HCT116 (cell line): ENCODE measurements at regions not wholly inside any gene's neighbourhood (a gene's known extent, or its start where the extent isn't known, plus 50 kb on each side); places are given as distances from the start of the nearest gene placed in this dataset.

Experiments used
- EGR1 ChIP-seq: IDR thresholded peaks from 2 replicates; pipeline ENCODE4 v1.6.1; 2012; ENCODE audit warnings: low read depth
- EZH2 ChIP-seq: fragments of 200-600 bp; sonication (generic); IDR thresholded peaks from 2 replicates; pipeline ENCODE4 v1.6.1; 2017; ENCODE audit warnings: antibody characterized with exemption, mixed run types
- EZH2phosphoT487 ChIP-seq: fragments of 200-600 bp; IDR thresholded peaks from 2 replicates; pipeline ENCODE4 v1.6.1; 2018; ENCODE audit warnings: antibody characterized with exemption, borderline replicate concordance
- POLR2A ChIP-seq: IDR thresholded peaks from 2 replicates; pipeline ENCODE4 v1.7.0; 2011; ENCODE audit warnings: borderline replicate concordance; ENCODE audit not compliant: insufficient read depth, insufficient read length; ENCODE audit errors: extremely low read depth
- POLR2AphosphoS5 ChIP-seq: IDR thresholded peaks from 2 replicates; pipeline ENCODE4 v1.6.1; 2011; ENCODE audit warnings: mild to moderate bottlenecking, low read depth, low read length, moderate library complexity
- RAD21 ChIP-seq: IDR thresholded peaks from 2 replicates; pipeline ENCODE4 v1.6.1; 2012; ENCODE audit warnings: low read depth, mild to moderate bottlenecking
- SP1 ChIP-seq: IDR thresholded peaks from 2 replicates; pipeline ENCODE4 v1.6.1; 2012; ENCODE audit warnings: low read depth
- TF ChIP-seq, protein P1 (sequence below), 3 experiments: fragments of 200-600 bp in 1 of 3; sonication (generic) in 1 of 3; IDR thresholded peaks in 2 of 3; conservative IDR thresholded peaks in 1 of 3; 2 replicates each; pipeline ENCODE4 v1.5.1; 2012 to 2017; ENCODE audit warnings: low read depth in 2 of 3, low read length in 2 of 3, antibody characterized with exemption in 1 of 3, borderline replicate concordance in 1 of 3, control low read depth in 1 of 3, mild to moderate bottlenecking in 1 of 3, mixed read lengths in 1 of 3, mixed run types in 1 of 3, moderate library complexity in 1 of 3; ENCODE audit not compliant: insufficient read depth in 1 of 3
- TF ChIP-seq, protein P2 (sequence below): IDR thresholded peaks from 2 replicates; pipeline ENCODE4 v1.6.1; 2012
- TF ChIP-seq, protein P3 (sequence below): IDR thresholded peaks from 2 replicates; pipeline ENCODE4 v1.6.1; 2012
- TF ChIP-seq, protein P4 (sequence below): IDR thresholded peaks from 2 replicates; pipeline ENCODE4 v1.6.1; 2012; ENCODE audit warnings: low read depth

DNA sequence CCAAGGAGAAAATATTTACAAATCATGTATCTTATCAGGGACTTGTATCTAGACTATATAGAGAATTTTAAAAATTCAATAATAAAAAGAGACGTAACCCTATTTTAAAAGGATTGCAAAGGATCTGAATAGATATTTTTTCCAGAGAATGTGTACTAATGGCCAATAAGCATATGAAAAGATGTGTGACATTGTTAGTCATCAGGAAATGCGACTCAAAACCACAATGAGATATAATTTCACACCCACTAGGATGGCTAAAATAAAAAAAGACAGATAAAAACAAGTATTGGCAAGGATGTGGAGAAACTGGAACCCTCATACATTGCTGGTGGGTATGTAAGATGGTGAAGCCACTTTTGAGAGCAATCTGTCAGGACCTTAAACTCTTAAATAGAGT lies 141.9 kb upstream of the BMP4 start:
- TF ChIP-seq EZH2phosphoT487: no peak
- no peak for TF ChIP-seq RAD21
- TF ChIP-seq, protein P1, sequence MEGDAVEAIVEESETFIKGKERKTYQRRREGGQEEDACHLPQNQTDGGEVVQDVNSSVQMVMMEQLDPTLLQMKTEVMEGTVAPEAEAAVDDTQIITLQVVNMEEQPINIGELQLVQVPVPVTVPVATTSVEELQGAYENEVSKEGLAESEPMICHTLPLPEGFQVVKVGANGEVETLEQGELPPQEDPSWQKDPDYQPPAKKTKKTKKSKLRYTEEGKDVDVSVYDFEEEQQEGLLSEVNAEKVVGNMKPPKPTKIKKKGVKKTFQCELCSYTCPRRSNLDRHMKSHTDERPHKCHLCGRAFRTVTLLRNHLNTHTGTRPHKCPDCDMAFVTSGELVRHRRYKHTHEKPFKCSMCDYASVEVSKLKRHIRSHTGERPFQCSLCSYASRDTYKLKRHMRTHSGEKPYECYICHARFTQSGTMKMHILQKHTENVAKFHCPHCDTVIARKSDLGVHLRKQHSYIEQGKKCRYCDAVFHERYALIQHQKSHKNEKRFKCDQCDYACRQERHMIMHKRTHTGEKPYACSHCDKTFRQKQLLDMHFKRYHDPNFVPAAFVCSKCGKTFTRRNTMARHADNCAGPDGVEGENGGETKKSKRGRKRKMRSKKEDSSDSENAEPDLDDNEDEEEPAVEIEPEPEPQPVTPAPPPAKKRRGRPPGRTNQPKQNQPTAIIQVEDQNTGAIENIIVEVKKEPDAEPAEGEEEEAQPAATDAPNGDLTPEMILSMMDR (IDR thresholded peaks at IDR 0.05 in 2 of 3, conservative IDR thresholded peaks at IDR 0.05 in 1 of 3; ENCODE audit: borderline replicate concordance in 1 of 3, insufficient read depth in 1 of 3, low read depth in 2 of 3, low read length in 2 of 3): no peak
- no peak for TF ChIP-seq POLR2A
- no peak for TF ChIP-seq POLR2AphosphoS5
- no peak for TF ChIP-seq EGR1
- TF ChIP-seq, protein P2, sequence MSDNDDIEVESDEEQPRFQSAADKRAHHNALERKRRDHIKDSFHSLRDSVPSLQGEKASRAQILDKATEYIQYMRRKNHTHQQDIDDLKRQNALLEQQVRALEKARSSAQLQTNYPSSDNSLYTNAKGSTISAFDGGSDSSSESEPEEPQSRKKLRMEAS: no peak
- TF ChIP-seq, protein P3, sequence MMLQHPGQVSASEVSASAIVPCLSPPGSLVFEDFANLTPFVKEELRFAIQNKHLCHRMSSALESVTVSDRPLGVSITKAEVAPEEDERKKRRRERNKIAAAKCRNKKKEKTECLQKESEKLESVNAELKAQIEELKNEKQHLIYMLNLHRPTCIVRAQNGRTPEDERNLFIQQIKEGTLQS: no peak
- no peak for TF ChIP-seq SP1
- TF ChIP-seq EZH2: no peak
- TF ChIP-seq, protein P4, sequence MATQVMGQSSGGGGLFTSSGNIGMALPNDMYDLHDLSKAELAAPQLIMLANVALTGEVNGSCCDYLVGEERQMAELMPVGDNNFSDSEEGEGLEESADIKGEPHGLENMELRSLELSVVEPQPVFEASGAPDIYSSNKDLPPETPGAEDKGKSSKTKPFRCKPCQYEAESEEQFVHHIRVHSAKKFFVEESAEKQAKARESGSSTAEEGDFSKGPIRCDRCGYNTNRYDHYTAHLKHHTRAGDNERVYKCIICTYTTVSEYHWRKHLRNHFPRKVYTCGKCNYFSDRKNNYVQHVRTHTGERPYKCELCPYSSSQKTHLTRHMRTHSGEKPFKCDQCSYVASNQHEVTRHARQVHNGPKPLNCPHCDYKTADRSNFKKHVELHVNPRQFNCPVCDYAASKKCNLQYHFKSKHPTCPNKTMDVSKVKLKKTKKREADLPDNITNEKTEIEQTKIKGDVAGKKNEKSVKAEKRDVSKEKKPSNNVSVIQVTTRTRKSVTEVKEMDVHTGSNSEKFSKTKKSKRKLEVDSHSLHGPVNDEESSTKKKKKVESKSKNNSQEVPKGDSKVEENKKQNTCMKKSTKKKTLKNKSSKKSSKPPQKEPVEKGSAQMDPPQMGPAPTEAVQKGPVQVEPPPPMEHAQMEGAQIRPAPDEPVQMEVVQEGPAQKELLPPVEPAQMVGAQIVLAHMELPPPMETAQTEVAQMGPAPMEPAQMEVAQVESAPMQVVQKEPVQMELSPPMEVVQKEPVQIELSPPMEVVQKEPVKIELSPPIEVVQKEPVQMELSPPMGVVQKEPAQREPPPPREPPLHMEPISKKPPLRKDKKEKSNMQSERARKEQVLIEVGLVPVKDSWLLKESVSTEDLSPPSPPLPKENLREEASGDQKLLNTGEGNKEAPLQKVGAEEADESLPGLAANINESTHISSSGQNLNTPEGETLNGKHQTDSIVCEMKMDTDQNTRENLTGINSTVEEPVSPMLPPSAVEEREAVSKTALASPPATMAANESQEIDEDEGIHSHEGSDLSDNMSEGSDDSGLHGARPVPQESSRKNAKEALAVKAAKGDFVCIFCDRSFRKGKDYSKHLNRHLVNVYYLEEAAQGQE: no peak
